Peyer's patch (tissue), 4 donors: ENCODE measurements at regions not wholly inside any gene's neighbourhood (a gene's known extent, or its start where the extent isn't known, plus 50 kb on each side); places are given as distances from the start of the nearest gene placed in this dataset.

Experiments
- POLR2A ChIP-seq, 2 donors: fragments of 450-650 bp; IDR thresholded peaks; one replicate each; pipeline ENCODE4 v1.5.1; 2017; ENCODE audit warnings: antibody characterized with exemption in 2 of 2, mild to moderate bottlenecking in 2 of 2, moderate library complexity in 2 of 2
- TF ChIP-seq, protein P1 (sequence below), 6 experiments: fragments of 450-650 bp in 4 of 6; fragments of 200-600 bp in 2 of 6; sonication (generic) in 1 of 6; IDR thresholded peaks; one replicate each; pipeline ENCODE4 v1.5.1; 2017 to 2019; ENCODE audit warnings: antibody characterized with exemption in 6 of 6, mild to moderate bottlenecking in 3 of 6, moderate library complexity in 1 of 6

GRCh38 chr5:155134130-155134529, 120.6 kb downstream of the KIF4B start:
- TF ChIP-seq, protein P1, sequence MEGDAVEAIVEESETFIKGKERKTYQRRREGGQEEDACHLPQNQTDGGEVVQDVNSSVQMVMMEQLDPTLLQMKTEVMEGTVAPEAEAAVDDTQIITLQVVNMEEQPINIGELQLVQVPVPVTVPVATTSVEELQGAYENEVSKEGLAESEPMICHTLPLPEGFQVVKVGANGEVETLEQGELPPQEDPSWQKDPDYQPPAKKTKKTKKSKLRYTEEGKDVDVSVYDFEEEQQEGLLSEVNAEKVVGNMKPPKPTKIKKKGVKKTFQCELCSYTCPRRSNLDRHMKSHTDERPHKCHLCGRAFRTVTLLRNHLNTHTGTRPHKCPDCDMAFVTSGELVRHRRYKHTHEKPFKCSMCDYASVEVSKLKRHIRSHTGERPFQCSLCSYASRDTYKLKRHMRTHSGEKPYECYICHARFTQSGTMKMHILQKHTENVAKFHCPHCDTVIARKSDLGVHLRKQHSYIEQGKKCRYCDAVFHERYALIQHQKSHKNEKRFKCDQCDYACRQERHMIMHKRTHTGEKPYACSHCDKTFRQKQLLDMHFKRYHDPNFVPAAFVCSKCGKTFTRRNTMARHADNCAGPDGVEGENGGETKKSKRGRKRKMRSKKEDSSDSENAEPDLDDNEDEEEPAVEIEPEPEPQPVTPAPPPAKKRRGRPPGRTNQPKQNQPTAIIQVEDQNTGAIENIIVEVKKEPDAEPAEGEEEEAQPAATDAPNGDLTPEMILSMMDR (IDR thresholded peaks at IDR 0.05): no peak
- no peak for TF ChIP-seq POLR2A (IDR thresholded peaks at IDR 0.05)
